GM21723 (cell line): ENCODE measurements at regions not wholly inside any gene's neighbourhood (a gene's known extent, or its start where the extent isn't known, plus 50 kb on each side); places are given as distances from the start of the nearest gene placed in this dataset.

Source experiments
- ATAC-seq: cut with Tn5 transposase; IDR thresholded peaks from one replicate; pipeline ENCODE4 v1.9.1; 2021; ENCODE audit warnings: mild to moderate bottlenecking, moderate library complexity; ENCODE audit not compliant: unreplicated experiment

DNA sequence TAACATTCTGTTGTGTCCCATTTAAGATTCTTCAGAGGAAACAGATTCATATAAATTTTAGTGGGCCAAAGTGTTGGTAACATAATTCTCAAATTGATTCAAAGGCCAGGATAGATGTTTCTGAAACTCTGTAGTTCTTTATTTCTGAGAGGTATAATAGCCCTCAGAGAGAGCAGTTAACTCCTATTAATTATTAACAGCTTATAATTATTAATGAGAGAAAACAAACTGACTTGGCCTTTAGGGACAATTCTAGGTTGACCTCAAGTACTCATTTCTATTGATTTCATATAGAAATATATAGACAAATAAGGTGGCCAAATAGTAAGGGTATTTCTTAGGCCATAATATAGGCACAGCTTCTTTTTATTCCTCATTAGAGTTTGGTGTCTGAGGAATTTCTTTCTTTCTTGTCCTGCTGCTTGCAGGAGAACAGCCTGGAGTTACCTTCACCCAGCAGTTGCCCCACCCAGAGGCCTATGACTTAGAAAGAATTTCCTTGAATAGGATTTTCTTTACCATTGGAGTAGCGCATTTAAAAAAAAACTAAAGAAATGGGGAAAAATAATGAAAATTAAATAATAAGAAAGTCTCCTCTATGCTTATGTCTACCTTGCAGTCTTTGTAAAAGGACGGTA lies 1430.1 kb upstream of the SPRY2 start:
- no peak for ATAC-seq

DNA sequence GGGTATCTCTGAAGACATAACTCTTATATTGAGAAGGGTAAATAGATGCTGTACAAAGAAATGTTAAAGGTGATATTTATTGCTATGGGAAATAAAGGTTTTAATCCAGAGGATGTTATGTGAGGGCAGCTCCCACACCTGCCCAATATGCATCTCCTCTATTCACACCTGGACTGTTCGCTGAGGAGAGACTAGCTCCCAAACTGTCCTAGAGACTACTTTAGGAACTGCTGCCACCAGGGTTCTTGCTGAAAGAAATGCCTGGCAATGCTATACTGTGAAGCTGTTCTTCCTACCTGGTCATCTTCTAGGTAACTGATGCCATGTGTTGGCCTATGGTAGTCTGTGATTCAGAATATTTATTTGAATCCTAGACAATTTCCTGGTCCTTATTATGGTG lies 1421.5 kb upstream of the SPRY2 start:
- ATAC-seq = no peak

DNA sequence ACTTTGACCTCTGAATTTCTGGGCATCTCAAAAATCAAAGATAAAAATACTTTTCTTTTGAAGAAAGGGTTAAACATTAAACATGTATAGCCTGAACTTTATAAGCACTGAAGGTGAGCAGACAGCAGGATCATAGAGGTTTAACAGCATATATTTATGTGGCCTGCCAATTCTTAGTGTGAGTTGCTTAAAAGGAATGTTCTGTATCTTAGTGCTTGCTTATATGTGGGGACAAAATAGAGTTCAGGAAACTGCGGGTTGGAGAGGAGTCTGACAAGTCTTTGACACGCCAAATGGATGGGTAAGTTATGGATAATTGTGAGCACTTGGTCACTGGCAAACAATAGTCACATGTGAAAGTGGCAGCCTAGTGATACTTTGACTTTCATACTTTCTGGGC lies 1419.4 kb upstream of the SPRY2 start:
- no peak for ATAC-seq

DNA sequence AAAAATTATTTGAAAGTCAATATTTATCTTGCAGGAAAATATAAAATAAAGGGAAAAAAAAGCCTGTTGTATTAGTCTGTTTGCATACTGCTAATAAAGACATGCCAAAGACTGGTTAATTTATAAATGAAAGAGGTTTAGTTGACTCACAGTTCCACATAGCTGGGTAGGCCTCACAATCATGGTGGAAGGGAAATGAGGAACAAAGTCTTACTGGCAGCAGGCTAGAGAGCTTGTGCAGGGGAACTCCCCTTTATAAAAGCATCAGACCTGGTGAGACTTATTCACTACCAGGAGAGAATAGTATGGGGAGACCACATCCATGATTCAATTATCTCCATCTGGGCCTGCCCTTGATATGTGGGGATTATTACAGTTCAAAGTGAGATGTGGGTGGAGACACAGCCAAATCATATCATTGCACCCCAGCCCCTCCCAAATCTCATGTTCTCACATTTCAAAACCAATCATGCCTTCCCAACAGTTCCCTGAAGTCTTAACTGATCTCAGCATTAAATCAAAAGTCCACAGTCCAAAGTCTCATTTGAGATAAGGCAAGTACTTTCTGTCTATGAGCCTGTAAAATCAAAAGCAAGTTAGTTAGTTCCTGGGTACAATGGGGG lies 1416.5 kb upstream of the SPRY2 start:
- ATAC-seq = no peak

DNA sequence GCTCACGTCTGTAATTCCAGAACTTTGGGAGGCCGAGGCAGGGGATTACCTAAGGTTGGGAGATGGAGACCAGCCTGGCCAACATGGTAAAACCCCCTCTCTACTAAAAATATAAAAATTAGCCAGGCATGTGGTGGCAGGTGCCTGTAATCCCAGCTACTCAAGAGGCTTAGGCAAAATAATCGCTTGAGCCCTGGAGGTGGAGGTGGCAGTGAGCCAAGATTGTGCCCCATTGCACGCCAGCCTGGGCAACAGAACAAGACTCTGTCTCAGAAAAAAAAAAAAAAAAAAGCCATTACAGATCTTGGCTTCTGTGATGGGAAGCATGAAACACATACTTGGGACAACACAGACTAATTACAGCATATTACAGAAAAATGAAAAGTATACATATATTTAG lies 1404.5 kb upstream of the SPRY2 start:
- ATAC-seq = no peak

DNA sequence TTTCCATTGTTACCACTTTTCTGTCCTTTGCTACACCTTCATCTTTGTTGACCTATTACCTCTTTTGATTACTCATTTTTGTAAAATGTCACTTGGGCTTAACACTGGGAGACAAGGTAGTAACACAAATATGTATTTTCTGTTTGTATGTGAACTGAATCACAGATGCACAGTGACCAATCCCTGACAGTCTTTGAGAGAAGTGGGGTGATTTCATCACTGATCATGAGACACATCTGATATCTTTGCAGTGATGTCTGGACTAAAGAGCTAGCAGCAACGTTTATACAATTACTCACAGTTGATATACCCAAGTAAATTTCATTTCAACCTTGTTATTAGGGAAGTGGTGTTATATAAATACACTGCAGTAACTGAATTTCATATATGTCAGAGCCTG lies 1397.4 kb upstream of the SPRY2 start:
- no peak for ATAC-seq

DNA sequence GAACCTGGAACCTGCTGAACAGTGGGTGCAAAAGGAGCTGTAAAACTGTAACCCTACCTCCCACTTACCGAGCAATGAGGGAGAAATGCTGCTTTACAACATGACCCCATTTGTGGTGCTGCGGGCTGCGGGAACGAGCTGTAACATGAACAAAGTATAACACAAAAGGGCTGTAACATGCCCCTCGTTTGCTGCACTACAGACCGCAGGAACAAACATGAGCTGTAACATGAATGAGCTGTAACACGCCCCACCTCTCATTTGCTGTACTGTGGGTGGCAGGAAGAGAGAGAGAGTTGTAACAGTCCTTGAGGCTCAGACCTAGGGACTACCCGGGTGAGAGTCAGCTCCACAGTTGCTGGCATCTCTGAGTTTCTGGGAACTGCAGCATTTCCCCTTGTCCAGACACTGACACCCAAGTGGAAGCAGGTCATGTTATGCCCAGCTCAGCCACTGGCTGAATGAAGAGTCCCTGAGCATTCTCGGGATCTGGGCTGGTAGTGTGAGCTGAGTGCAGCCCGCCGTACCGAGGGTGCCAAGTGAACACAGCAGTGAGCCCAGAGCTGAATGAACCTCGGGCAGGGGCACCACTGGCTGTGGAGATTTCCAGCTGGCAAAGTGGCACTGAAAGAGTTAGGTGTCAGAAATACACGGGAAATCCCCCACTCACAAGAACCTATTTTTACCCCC lies 1385.3 kb upstream of the SPRY2 start:
- ATAC-seq = no peak

DNA sequence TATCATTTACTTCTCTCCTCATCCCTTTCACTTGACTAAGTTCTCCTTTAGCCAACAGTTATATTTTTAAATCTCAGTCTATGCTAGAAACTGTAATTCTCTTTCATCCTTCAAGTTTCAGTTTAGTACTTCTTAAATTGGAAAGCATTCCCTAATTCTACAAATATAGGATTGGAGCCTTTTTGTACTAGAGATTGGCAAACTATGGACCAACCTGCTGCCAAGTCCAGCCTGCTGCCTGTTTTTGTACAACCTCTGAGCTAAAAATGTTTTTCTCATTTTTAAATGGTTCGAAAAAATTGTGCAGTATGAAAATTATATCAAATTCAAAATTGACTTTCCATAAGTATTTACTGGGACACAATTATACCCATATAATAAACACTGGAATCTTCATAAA lies 1381.5 kb upstream of the SPRY2 start:
- no peak for ATAC-seq

DNA sequence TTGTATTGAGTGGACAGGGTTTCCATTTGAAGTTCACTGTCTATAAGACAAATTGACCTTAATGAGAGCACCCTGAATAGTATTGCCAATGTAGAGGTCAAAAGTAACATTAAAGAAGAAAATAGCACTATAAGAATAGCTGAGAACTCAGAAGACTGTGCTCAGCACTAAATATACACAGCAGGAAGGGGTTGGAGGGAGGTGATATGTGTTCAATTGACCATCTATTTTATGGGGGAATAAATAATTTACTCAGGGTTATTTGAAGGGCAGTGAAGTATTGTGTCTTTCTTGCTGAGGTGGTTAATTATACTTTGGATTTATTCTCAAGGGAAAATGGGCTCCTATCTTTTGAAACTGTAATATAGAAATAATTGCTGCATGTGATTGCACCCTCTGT lies 1380.5 kb upstream of the SPRY2 start:
- no peak for ATAC-seq

DNA sequence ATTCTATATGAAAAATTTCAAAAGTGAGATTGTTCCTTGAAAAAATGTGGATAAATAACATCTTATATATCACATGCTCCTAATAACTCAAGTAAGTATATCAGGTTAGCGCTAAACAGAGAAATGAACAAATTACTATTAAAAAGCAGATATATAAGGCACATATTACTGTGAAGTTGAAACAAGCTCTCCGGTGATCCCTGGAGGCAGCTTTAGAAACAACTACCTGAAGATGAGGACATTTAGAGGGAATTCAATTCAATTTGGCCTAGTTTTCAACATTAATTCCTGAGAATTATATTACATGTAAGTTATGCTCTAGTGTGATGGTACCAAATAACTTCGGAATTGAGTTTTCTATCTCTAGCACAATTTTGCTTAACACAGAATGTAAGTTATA lies 1373.6 kb upstream of the SPRY2 start:
- ATAC-seq = no peak

DNA sequence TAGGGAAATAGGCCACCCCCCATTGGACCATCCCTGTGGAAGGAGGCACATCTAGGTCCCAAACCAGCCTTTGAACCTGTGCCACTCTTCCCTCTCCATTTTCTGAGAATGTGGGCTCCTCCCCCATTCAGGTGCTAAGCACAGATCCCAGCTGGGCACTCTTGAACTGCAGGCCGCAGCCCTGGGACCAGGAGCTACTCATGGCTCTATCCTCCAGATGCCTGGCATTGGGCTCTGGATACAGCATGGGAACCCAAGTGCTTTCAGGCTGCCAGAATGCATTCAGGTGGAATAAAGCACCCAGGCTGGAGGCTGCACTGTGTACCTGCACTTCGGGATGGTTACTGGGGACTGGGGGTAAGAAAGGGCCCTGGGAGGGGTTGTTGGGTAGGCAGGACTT lies 1372.3 kb upstream of the SPRY2 start:
- no peak for ATAC-seq

DNA sequence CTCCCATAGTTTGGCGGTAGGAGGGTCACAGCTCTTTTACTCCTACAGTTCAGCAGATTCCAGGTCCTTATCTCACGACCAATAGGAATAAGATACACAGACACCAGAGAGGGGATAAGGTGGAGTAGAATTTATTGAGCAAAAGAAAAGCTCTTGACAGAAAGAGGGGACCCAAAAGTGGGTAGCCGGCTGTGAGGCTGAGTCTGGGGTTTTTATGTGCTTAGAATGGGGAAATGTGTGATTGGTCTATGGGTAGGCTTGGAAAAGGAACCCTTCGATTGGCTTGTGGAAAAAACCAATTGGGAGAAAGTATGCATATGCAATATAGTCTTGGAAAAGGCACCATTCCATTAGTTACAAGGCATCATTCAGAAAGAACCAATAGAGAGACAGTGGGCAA lies 1356.9 kb upstream of the SPRY2 start:
- ATAC-seq = no peak

DNA sequence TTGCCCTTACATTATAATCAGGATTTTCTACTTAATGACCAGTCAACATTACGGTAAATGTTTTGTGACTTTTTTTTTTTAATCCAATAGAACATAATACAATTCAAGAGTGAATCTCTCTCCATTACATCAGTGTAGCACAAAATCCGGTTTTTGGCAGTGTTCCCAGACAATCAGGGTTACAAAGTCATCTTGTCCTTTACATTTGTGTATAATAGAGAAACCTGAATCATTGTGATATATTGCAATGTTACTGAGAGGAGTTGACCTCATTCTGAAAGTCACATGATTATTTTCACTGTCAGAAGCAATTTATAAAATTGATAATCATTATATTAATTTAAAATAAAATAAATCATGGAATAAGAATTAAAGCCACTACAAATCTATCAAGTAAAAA lies 1346.0 kb upstream of the SPRY2 start:
- no peak for ATAC-seq

DNA sequence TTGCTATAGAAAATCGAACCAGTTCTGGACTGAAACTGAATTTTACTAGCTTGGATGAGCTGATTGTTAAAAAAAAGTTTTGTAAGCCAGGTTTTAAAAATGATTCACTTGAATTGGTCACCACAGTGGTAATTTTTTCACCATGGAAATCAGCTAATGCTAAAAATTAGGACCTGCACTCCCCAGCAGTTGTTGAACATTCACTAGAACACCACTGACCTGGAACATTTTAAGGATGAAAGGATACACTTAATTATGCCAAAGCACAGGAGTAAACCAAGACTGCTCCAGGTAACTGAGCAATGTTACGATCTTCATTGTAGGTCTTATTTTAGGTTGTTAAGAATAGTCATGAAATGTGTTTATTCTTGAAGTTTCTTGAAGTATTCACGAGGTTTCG lies 1342.6 kb upstream of the SPRY2 start:
- ATAC-seq = no peak

DNA sequence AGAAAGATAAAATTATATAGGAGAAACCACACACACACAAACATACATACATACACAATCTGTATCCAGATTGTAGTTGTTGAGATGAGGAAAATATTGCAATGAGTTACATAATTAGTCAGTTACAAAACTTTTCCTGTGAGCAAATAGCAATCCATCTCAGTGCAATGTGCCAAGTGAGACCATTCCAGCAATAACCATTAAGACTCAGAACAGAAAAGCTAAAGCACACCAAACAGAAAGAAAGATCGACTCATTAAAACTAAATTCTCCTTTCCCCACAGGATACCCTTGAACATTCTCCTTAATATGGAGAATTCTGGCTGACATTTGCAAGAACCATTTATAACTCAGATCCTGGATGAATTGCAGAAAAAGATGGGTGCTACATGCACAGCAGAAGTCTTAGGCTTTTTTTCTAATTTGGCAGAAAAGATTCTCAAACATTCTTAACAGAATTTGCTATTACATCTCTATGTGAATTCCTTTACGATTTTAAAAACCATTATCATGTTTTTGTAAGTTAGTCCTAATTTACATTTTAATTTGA lies 1341.2 kb upstream of the SPRY2 start:
- no peak for ATAC-seq

DNA sequence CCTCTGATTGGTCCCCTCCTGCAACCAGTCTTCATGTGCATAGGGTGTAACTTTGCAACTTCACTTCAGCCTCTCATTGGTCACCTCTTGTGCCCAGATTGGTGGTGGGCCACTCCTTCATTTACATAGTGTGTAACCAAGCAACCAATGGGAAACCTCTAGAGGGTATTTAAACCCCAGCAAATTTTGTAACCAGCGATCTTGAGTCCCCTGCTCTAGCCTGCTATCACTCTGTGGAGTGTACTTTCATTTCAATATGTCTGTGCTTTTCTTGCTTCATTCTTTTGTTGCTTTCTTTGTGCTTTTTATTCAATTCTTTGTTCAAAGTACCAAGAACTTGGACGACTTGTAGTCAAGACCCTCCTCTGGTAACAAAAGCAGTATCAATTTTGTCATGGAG lies 1336.9 kb upstream of the SPRY2 start:
- ATAC-seq = no peak

DNA sequence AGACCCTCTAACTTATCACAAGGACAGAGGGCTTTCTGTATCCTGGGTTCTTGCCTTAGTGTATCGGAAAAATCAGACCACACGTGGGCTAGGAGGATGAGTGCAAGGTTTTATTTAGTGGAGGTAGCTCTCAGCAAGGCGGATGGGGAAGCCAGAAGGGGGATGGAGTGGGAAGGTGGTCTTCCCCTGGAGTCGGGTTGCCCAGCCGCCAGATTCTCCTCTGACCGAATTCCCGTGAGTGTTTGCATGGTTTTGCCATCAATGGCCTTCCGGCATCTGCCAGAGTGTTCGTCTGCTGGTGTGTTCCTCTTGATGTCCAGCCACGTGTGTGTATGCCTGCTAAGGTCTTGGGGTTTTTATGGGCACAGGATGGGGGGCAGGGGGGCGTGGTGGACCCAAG lies 1335.1 kb upstream of the SPRY2 start:
- ATAC-seq = no peak

DNA sequence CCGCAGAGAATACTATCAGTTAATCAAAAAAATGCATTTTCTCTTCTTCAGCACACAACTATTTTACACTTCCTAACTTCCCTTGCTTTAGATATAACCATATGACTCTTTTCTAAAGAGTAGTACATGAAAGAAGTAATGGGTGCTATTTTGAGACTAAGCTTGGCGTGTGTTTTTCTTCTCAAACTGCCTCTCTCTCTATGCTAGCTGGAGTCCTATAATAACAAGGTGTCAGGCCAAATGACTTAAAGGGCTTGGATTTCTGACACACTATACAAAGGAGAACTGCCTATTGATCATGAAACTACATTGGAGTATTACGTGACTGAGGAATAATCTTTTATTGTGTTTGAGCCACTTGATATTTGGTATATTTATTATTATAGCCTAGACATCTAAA lies 1330.1 kb upstream of the SPRY2 start:
- ATAC-seq = no peak

DNA sequence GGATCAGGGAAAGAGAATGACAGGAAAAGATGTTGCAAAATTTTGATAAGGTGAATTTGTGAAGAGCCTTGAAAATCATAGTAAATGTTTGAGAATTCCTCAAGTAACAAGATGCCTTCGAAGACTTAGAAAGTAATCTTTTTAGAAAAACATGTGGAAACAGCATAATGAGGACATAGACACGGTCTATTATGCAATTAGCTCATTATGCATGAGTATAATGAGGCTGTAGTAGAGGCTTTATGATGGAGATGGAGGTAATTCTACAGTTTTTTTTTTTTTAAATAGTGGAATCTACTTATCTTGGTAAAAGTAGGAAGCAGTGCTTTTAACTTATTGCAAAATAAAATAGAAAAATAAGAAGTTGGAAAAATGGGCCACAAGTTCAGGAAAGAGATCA lies 1329.1 kb upstream of the SPRY2 start:
- no peak for ATAC-seq

DNA sequence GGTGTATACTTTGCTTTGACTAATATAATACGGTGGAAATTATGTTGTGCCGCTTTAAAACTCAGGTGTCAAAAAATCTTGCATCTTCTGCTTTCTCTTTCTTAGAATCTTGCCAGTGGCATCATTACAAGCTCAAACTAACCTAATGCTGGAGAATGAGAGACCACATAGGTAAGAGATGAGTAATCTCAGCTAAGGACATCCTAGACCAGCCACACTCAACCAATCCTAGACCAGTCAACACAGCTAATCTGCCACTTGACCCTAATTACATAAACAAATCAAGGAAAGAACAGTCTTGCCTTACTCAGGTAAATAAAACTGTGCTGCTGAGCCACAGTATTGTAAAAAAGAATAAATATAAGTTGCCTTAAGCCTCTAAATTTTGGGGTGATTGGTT lies 1323.9 kb upstream of the SPRY2 start:
- ATAC-seq = no peak

DNA sequence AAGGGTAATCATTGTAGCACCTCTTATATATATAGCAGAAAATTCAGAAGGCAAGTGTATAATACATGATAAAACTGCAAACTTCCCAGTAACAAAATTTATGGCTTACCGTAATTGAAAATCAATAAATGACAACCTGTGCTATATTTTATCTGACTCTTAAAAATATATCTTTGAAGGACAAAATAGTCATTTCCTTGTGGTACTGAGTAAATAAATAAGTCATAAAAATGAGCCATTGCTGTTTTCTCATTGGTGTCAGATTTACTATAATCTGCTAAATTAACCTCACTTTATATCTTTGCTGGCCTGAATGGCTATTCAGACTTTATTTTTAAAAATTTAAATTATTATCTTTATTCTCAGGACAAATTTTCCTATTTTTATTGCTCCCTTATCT lies 1319.1 kb upstream of the SPRY2 start:
- no peak for ATAC-seq

DNA sequence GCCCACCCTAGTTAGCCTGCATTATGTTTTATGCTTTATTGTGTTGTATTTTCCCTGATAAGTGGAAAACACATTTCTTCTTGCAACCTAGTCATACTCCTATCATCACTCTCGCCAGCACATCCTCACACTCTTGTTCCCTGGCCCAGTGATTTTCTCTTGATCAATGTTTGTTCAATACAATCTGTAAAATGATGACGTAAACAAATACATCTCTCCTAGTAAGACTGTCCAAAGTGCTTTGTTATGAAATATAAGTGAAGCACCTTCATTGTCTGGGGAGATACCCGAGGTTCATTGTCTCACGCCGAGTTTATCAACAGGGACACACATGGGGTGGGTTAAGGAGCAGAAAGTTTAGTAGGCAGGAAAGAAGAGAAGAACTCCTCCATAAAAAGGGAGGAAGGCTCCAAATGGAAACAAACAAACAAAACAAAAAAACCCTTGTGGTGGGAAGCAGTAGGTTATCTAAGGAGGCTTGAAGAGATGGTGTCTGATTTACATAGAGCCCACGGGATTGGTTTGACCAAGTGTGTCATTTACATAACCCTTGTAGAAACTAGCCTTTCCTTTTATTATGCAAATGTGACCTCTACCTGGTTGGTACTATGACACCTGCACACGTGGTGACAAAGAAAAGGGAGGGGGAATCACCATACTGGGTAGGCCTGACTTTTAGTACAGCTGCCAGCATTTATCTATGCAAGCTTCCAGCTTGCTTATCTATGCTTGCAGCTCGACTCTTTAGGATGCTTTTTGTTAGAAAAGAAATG lies 1317.9 kb upstream of the SPRY2 start:
- ATAC-seq = no peak
